OCI-LY7 (cell line): ENCODE measurements at regions not wholly inside any gene's neighbourhood (a gene's known extent, or its start where the extent isn't known, plus 50 kb on each side); places are given as distances from the start of the nearest gene placed in this dataset.

Experiments used
- EZH2phosphoT487 ChIP-seq: fragments of 200-600 bp; sonication (generic); IDR thresholded peaks from 2 replicates; pipeline ENCODE4 v1.6.1; 2018; ENCODE audit warnings: low read depth, borderline replicate concordance, mild to moderate bottlenecking, mixed run types, antibody characterized with exemption, low read length, moderate library complexity, mixed read lengths
- TF ChIP-seq, protein P1 (sequence below): fragments of 200-600 bp; sonication (generic); conservative IDR thresholded peaks from 2 replicates; pipeline ENCODE4 v1.5.1; 2014; ENCODE audit warnings: mild to moderate bottlenecking, antibody characterized with exemption, low read length, moderate library complexity, mixed read lengths

DNA sequence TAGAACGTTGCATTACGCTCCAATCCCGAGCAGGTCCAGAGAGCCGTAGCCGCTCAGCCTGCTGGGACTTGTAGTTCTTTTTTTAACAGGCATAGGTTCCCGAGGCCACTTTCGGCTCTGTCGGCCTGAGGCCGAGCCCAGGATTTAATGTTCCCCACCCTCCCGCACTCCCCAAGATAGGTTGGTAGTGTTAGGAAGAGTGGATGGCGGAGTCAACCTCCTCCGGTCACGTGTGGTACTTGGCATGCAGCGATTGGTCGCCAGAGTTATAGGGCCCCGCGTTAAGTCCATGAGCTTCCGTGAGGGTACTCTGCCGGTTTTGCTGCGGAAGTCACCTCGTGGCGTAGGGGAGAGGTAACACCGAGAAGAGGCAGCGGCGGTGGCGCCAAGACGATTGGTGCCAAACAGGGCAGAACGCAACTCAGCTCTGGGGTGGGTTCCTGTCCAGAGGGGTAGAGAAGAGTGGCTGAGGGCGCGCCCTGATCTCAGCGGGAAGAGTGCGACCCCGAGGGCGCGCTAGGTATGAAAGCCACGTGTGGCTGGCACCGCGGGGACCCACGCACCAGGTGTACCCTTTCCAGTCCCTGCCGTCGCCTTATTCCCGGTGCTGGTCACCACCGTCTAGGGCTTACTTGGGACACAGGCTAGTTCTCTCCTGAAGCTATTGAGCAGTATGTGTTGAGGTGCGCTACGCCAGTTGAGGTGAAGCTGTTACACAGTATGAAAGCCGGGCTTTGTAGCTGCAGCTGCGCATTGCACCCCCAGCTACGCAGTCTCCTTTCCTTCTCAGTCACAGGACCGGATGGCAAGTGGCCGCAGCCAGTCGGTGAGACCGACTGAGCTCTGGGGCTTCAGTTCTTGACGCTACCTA lies 177.2 kb downstream of the KDM5D start:
- TF ChIP-seq, protein P1, sequence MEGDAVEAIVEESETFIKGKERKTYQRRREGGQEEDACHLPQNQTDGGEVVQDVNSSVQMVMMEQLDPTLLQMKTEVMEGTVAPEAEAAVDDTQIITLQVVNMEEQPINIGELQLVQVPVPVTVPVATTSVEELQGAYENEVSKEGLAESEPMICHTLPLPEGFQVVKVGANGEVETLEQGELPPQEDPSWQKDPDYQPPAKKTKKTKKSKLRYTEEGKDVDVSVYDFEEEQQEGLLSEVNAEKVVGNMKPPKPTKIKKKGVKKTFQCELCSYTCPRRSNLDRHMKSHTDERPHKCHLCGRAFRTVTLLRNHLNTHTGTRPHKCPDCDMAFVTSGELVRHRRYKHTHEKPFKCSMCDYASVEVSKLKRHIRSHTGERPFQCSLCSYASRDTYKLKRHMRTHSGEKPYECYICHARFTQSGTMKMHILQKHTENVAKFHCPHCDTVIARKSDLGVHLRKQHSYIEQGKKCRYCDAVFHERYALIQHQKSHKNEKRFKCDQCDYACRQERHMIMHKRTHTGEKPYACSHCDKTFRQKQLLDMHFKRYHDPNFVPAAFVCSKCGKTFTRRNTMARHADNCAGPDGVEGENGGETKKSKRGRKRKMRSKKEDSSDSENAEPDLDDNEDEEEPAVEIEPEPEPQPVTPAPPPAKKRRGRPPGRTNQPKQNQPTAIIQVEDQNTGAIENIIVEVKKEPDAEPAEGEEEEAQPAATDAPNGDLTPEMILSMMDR: no peak
- no peak for TF ChIP-seq EZH2phosphoT487
